ENCODE measurements at regions not wholly inside any gene's neighbourhood (a gene's known extent, or its start where the extent isn't known, plus 50 kb on each side); places are given as distances from the start of the nearest gene placed in this dataset.
"Not testable (repeated sequence)": the region's sequence is repeated elsewhere in the genome, so short reads cannot be mapped to it uniquely, and the experiment has no call there.

GRCh38 chr9:84054341-84055010 is 73.9 kb downstream of the RMI1 start:
- no peak for DNase-seq

- no peak for DNase-seq
Measured at GRCh38 chr9:84057662-84058061, 77.1 kb downstream of the RMI1 start.

GRCh38 chr9:84059936-84060335 is 79.3 kb downstream of the RMI1 start:
- no peak for DNase-seq

- no peak for DNase-seq
Measured at GRCh38 chr9:84061613-84062193, 81.1 kb downstream of the RMI1 start.

- no peak for DNase-seq
Measured at GRCh38 chr9:84062538-84062937, 81.9 kb downstream of the RMI1 start.

GRCh38 chr9:84067821-84068220 is 87.2 kb downstream of the RMI1 start:
- DNase-seq: no peak

- no peak for DNase-seq
Measured at GRCh38 chr9:84068872-84069271, 88.3 kb downstream of the RMI1 start.

- no peak for DNase-seq
Measured at GRCh38 chr9:84070590-84070989, 90.0 kb downstream of the RMI1 start.

GRCh38 chr9:84072621-84073180 is 92.1 kb downstream of the RMI1 start:
- no peak for DNase-seq

- DNase-seq: no peak
Measured at GRCh38 chr9:84075004-84075403, 94.4 kb downstream of the RMI1 start.

GRCh38 chr9:84076384-84076783 is 95.8 kb downstream of the RMI1 start:
- no peak for DNase-seq

- not testable (repeated sequence) for DNase-seq
Measured at GRCh38 chr9:84077816-84078215, 97.2 kb downstream of the RMI1 start.

GRCh38 chr9:84079994-84080393 is 99.4 kb downstream of the RMI1 start:
- no peak for DNase-seq

- no peak for DNase-seq
Measured at GRCh38 chr9:84101964-84102632, 121.5 kb downstream of the RMI1 start.

GRCh38 chr9:84103651-84104377 is 123.2 kb downstream of the RMI1 start:
- no peak for DNase-seq

GRCh38 chr9:84107081-84107480 is 126.5 kb downstream of the RMI1 start:
- no peak for DNase-seq

- peak; percentile 1 for DNase-seq
Measured at GRCh38 chr9:84107995-84108394, 127.4 kb downstream of the RMI1 start.

- no peak for DNase-seq
Measured at GRCh38 chr9:84111726-84112125, 131.1 kb downstream of the RMI1 start.

- DNase-seq: no peak
Measured at GRCh38 chr9:84121991-84122523, 141.5 kb downstream of the RMI1 start.

GRCh38 chr9:84122572-84122971 is 142.0 kb downstream of the RMI1 start:
- DNase-seq: no peak

GRCh38 chr9:84123648-84124406 is 143.2 kb downstream of the RMI1 start:
- DNase-seq: no peak

GRCh38 chr9:84125046-84125445 is 144.4 kb downstream of the RMI1 start:
- no peak for DNase-seq
